ENCODE measurements at regions not wholly inside any gene's neighbourhood (a gene's known extent, or its start where the extent isn't known, plus 50 kb on each side); places are given as distances from the start of the nearest gene placed in this dataset.

GRCh38 chr5:157912621-157913325 lies 53.8 kb upstream of the CLINT1 start:
- peak in 2 of 4 donors; percentile 41 to 62 for DNase-seq (ENCODE audit: low read depth in 4 of 4, low spot score in 2 of 4)

- no peak for DNase-seq (ENCODE audit: low read depth in 4 of 4, low spot score in 2 of 4)
Observed at GRCh38 chr5:157911568-157911967, 52.6 kb upstream of the CLINT1 start.
